ENCODE measurements at regions not wholly inside any gene's neighbourhood (a gene's known extent, or its start where the extent isn't known, plus 50 kb on each side); places are given as distances from the start of the nearest gene placed in this dataset.

- TF ChIP-seq POLR2AphosphoS5 (IDR thresholded peaks at IDR 0.05): no peak
- TF ChIP-seq CTCF (IDR thresholded peaks at IDR 0.05): no peak
- no peak for TF ChIP-seq EP300 (IDR thresholded peaks at IDR 0.05; ENCODE audit: low read depth)
Observed at GRCh38 chr4:82057990-82058544, 315.7 kb downstream of the HNRNPD start.

Data from transverse colon (tissue), 4 donors.